HG03378 (cell line): ENCODE measurements at regions not wholly inside any gene's neighbourhood (a gene's known extent, or its start where the extent isn't known, plus 50 kb on each side); places are given as distances from the start of the nearest gene placed in this dataset.
"Not testable (repeated sequence)": the region's sequence is repeated elsewhere in the genome, so short reads cannot be mapped to it uniquely, and the experiment has no call there.

Experiments used
- ATAC-seq: cut with Tn5 transposase; IDR thresholded peaks from one replicate; pipeline ENCODE4 v1.9.1; 2021; ENCODE audit warnings: mild to moderate bottlenecking, moderate library complexity; ENCODE audit not compliant: unreplicated experiment

DNA sequence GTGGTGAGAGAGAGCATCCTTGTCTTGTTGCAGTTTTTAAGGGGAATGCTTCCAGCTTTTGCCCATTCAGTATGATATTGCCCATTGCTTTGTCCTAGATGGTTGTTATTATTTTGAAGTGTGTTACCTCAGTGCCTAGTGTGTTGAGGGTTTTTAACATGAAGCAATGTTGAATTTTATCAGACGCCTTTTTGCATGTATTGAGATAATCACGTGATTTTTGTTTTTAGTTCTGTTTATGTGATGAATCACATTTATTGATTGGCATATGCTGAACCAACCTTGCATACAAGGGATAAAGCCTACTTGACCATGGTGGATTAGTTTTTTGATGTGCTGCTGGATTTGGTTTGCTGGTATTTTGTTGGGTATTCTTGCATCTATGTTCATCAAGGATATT lies 302.3 kb upstream of the G2E3 start:
- no peak for ATAC-seq

GRCh38 chr14:30257946-30258661 lies 300.9 kb upstream of the G2E3 start:
- no peak for ATAC-seq

- no peak for ATAC-seq
Measured at GRCh38 chr14:30260833-30261607, 297.9 kb upstream of the G2E3 start.

- ATAC-seq = no peak
Measured at GRCh38 chr14:30264161-30264560, 294.8 kb upstream of the G2E3 start.

DNA sequence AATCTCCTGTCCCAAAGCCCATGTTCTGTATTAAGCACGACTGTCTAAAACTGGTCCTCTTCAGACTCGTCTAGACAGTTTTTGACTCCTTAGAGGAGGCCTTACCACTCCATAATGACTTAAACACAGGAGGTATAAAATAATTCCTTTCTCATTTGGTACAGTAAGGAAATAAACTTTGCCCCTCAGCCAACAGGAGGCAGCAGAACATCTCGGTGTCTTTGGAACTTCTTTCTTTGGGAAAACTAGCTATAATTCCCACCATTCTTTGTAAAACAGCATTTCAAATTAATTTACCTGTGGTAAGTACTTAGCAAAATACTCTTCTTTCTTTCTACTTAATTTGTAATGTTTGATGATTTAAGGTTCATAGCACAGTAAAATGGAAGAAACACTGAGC lies 292.7 kb upstream of the G2E3 start:
- no peak for ATAC-seq

DNA sequence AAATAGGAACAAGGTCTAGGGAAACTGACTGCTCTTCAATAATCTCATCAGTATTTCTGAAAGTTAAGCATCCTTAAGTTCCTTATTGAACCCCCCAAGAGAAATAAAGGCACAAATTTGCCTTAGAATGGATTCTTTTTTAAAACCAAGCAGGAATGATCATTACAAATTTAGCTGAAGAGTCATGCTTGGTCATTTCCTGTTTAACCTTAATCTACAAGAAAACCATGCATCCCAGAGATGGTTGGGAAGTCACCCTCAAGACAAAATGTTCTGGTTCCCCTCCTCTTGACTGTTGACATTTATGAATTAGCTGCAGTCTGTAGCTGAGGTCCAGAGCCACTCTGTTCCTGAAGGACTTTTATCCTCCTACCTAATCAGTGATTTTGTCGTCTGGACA lies 291.8 kb upstream of the G2E3 start:
- ATAC-seq = no peak

DNA sequence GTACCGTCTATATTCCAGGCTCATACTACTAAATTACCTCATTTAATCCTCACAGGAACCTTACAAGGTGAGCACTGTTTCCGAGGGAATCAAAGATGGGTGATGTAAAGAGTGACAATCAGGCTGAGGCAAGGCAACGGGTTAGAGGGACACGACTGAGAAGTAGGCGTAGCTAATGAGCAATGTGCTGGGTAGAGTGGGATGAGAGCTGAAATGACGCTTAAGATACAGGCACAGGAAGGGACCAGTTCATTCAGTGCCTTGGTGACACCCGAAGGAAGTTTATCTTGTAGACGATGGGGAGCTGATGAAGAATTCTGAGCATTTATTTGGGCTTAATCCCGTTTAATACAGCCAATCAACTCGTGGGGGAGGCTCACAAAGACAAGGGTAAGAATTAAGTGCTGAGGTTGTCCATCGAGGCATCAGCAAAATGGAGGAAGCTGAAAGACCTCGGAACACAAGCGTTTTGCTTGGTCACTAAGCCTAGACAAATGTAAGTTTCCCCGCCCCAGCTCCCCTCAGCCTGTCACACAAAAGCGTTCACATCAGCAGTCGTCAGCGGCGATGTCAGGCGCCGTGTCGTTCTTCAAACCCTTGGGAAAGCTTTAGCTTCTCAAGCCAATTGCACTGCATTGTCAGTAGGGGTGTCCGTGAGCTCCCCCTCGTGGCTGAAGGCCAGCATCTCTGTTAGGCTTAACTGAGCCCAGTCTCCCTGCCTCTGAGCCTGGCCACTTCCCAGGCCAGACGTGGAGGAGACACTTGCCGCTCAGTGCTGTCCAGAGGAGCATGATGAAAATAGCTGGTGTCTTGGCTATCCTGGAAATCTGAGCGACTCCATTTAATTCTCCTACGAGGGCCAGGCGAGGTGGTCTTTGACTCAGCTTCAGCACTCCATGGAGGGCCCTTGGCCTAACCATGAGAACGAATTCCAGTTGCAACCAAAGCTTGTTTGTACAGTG lies 288.5 kb upstream of the G2E3 start:
- ATAC-seq = peak; percentile 99

GRCh38 chr14:30271811-30272323 lies 287.1 kb upstream of the G2E3 start:
- no peak for ATAC-seq

DNA sequence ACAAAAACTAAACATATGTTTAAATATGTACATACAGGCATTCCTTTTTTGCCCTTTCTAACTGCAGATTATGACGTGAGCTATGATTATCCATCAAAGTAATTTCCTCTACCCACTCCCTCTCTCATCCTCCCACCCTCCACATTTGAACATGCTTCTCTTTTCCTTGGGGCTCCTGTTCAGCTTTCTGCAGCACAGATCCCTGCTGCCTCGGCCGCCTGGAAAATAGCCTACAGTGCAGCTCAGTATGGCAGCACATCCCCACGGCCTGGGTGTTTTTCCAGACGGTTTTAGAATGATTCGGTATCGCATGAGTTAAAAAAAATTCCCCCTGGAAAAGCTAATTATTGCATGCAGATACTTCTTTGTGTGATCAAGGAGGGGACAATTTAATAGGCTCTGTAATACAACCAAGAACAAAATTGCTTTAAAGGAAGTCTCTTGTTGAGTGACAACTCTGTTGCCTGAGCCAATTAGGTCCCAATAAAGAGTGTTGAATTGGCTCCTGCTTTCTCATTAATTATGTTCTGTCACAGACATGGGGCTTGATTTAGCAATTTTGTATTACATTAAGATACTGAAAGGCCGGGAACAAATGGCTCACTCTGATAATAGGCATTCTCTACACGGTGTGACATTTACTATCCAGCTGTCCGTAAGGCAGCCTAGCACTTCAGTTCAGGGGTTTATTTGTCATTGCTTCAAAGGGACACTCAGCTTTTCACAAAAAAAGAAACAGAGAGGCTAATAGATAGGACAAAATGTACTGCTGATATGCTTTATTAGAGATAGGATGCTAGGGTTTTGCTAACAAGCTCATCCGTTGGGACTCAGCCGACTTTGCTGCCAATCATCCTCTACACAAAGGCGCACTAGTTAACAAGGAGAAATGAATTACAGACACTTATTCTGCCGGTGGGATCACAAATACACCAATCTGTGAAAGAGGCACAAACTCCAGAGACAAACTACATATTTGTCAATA lies 285.8 kb upstream of the G2E3 start:
- ATAC-seq = no peak

DNA sequence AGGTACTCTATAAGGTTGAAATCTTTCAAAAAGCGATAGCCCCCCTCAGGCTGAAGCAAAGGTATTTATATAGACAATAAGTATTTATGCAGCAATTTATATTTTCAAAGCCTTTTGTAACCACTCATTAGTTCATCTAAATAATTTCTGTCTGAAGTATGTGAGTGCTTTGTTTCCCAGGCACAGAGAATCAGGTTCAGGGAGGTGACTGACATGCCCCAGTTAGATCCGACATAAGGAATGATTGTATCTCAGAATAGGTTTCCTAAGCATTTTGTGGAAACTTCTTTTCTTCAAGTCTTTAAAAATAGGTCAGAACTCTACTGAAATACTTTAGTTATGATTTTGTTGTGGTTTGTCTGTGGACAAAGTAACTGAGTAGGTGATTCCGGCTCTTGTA lies 283.4 kb upstream of the G2E3 start:
- no peak for ATAC-seq

- no peak for ATAC-seq
Measured at GRCh38 chr14:30277268-30277667, 281.7 kb upstream of the G2E3 start.

DNA sequence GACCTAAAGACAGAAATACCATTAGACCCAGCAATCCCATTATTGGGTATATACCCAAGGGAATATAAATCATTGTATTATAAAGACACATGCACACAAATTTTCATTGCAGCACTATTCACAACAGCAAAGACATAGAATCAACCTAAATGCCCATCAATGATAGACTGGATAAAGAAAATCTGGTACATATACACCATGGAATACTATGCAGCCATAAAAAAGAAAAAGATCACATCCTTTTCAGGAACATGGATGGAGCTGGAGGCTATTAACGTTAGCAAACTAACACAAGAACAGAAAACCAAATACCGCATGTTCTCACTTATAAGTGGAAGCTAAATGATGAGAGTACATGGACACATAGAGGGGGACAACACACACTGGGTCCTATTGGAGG lies 280.1 kb upstream of the G2E3 start:
- ATAC-seq = not testable (repeated sequence)

DNA sequence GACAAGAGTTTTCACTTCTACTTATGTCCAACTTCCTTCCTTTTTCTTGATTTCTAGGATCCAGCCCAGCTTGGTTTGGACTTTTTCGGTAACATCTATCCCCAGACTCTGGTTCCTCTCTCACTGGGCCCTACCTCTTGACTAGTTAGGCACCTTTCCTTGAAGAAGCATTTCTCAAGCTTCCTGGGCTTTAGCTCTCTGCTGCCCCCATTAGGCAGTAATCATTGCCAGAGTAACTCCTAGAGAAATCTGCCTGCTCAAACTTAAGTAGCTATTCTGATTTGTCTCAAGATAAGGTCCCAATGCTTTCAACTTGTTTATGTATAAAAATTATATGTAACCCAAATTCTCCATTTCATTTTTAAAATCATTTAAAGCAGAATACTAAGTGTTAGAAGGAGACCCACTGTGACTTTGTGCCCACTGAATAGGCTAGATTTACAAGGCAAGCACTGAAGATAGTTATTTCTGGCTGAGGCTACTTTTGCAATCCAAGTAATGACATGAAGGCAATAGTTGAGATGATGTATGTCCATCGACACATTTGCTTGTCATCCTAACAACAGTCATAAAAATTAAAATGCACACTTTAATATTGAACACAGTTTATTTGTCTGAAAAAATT lies 275.0 kb upstream of the G2E3 start:
- ATAC-seq = peak; percentile 51

- ATAC-seq = no peak
Measured at GRCh38 chr14:30284808-30285207, 274.1 kb upstream of the G2E3 start.

GRCh38 chr14:30287579-30288445 lies 271.1 kb upstream of the G2E3 start:
- no peak for ATAC-seq

DNA sequence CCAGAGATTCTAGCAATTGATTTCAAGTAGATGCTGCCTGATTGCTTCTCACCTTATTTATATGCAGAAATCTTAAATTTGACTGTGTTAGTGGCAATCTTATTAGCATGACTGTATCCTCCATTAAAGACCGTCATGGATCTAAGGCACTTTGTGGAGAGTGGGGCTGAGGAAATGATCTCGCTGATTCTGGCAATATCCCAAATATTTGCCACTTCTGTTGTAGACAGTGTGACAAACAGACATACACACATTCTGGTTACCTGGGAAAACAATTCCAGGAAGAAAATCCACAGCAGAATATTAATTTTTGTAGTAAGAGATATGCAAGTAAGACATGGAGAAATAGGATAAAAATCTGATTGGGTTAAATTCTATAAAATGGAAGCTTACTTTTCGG lies 269.0 kb upstream of the G2E3 start:
- ATAC-seq = no peak

DNA sequence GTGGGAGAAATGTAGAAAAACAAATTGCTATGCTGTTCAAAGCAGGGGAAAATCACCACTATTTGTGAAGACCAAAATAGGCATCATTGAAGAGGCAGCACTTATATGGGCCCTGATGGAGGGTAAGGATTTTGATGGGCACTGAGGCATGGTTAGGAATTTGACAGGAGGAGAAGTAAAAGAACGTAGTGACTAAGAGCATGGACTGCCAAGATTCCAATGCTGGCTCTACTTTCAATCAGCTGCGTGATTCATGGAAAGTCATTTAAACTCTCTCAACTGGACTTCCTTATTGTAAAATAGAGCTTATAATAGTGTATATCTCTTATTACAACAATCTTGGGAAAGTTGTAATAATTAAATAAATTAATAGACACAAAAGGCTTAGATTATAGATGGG lies 267.7 kb upstream of the G2E3 start:
- no peak for ATAC-seq

- no peak for ATAC-seq
Measured at GRCh38 chr14:30292541-30292940, 266.4 kb upstream of the G2E3 start.

GRCh38 chr14:30295980-30296379 lies 263.0 kb upstream of the G2E3 start:
- no peak for ATAC-seq
